Mesodermal cell (in vitro differentiated cells): ENCODE measurements at regions not wholly inside any gene's neighbourhood (a gene's known extent, or its start where the extent isn't known, plus 50 kb on each side); places are given as distances from the start of the nearest gene placed in this dataset.

Experiments used
- H3K27ac ChIP-seq: 2 replicates; pipeline ENCODE4 v1.7.0; 2013; ENCODE audit warnings: mild to moderate bottlenecking, low read depth, low read length, moderate library complexity; ENCODE audit not compliant: severe bottlenecking
- H3K36me3 ChIP-seq: 2 replicates; pipeline ENCODE4 v1.7.1; 2013; ENCODE audit warnings: mild to moderate bottlenecking, low read length, moderate library complexity; ENCODE audit not compliant: control insufficient read depth, insufficient read depth
- H3K4me1 ChIP-seq: one replicate; pipeline ENCODE4 v1.7.1; 2013; ENCODE audit warnings: mild to moderate bottlenecking, low read length; ENCODE audit not compliant: insufficient read depth, control insufficient read depth, poor library complexity, severe bottlenecking
- H3K4me3 ChIP-seq: 2 replicates; pipeline ENCODE4 v1.7.0; 2013; ENCODE audit warnings: low read length, control low read depth, mild to moderate bottlenecking; ENCODE audit not compliant: insufficient read depth, poor library complexity, severe bottlenecking; ENCODE audit errors: extremely low read depth
- H3K9me3 ChIP-seq: 2 replicates; pipeline ENCODE4 v1.7.1; 2013; ENCODE audit warnings: mild to moderate bottlenecking, low read length, moderate library complexity; ENCODE audit not compliant: control insufficient read depth
- WGBS, 2 experiments: methylation state at CpG; one replicate each; pipeline ENCODE4 v1.1.5; 2013; ENCODE audit warnings: missing lambda C conversion rate in 2 of 2; ENCODE audit not compliant: insufficient coverage in 2 of 2; 5-methylcytosine and 5-hydroxymethylcytosine counted together

- WGBS, 2 experiments: 77 to 100% methylated on average over 2 to 5 of the region's 5 CpGs
- no peak overlapping the region for H3K4me3 ChIP-seq
Observed at GRCh38 chr9:108182950-108183381, 672.8 kb downstream of the ACTL7B start.

DNA sequence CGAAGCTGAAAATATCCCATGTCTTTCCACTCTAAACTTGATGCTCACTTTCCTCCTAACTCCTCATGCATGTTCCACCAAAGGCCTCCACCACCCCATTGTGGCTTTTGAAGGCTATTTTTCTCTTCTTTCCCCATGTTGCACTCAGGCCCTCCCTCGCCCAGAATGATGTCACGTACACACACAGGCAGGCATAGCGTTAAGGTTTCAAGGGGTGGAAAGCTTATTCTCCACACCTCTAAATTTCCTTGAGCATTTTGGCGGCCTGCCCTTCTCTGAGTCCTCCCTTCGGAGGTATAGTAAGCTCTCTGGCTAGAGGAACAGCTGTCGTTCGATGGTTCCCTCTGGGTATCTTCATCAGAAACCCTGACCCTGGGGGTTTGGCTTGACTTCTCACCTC is 673.5 kb downstream of the ACTL7B start:
- no peaks in the 10 kb centered on the region for H3K36me3 ChIP-seq
- WGBS, 2 experiments: 81 to 91% methylated on average over 6 to 8 of the region's 8 CpGs
- no peaks in the 10 kb centered on the region for H3K9me3 ChIP-seq
- H3K4me3 ChIP-seq: no peak overlapping the region
- H3K27ac ChIP-seq: no peak overlapping the region
- peaks cover 10% of the 10 kb centered on the region for H3K4me1 ChIP-seq

More at GRCh38 chr9:108182950-108183381, 672.8 kb downstream of the ACTL7B start:
- H3K36me3 ChIP-seq: no peaks in the 10 kb centered on the region
- H3K4me1 ChIP-seq: peaks cover 10% of the 10 kb centered on the region
- H3K9me3 ChIP-seq: no peaks in the 10 kb centered on the region
- no peak overlapping the region for H3K27ac ChIP-seq

- 86% methylated on average over 1 of the region's 2 CpGs; no CpG with 5 or more reads in 1 of the 2 experiments for WGBS, 2 experiments
- H3K27ac ChIP-seq: no peak overlapping the region
- peaks cover 10% of the 10 kb centered on the region for H3K4me1 ChIP-seq
- H3K4me3 ChIP-seq: no peak overlapping the region
- H3K36me3 ChIP-seq: no peaks in the 10 kb centered on the region
- H3K9me3 ChIP-seq: no peaks in the 10 kb centered on the region
Observed at GRCh38 chr9:108181441-108181840, 674.3 kb downstream of the ACTL7B start.

- no peaks in the 10 kb centered on the region for H3K9me3 ChIP-seq
- H3K27ac ChIP-seq: no peak overlapping the region
- 89 to 100% methylated on average over 1 of the region's 1 CpG for WGBS, 2 experiments
- no peak overlapping the region for H3K4me3 ChIP-seq
- H3K4me1 ChIP-seq: peaks cover 10% of the 10 kb centered on the region
- no peaks in the 10 kb centered on the region for H3K36me3 ChIP-seq
Observed at GRCh38 chr9:108180541-108180940, 675.2 kb downstream of the ACTL7B start.

GRCh38 chr9:108178318-108178717 is 677.5 kb downstream of the ACTL7B start:
- Histone ChIP-seq H3K9me3 (no peaks in the 10 kb centered on the region), H3K4me1 (no peaks in the 10 kb centered on the region), H3K36me3 (no peaks in the 10 kb centered on the region), H3K4me3 (no peak overlapping the region), H3K27ac (no peak overlapping the region)
- 100% methylated on average over 2 of the region's 4 CpGs; no CpG with 5 or more reads in 1 of the 2 experiments for WGBS, 2 experiments

GRCh38 chr9:108168236-108168850 is 678.8 kb upstream of the KLF4 start:
- WGBS, 2 experiments: 75 to 100% methylated on average over 1 of the region's 3 CpGs
- Histone ChIP-seq H3K4me3 (no peak overlapping the region), H3K4me1 (no peaks in the 10 kb centered on the region), H3K9me3 (no peaks in the 10 kb centered on the region), H3K27ac (no peak overlapping the region), H3K36me3 (no peaks in the 10 kb centered on the region)

DNA sequence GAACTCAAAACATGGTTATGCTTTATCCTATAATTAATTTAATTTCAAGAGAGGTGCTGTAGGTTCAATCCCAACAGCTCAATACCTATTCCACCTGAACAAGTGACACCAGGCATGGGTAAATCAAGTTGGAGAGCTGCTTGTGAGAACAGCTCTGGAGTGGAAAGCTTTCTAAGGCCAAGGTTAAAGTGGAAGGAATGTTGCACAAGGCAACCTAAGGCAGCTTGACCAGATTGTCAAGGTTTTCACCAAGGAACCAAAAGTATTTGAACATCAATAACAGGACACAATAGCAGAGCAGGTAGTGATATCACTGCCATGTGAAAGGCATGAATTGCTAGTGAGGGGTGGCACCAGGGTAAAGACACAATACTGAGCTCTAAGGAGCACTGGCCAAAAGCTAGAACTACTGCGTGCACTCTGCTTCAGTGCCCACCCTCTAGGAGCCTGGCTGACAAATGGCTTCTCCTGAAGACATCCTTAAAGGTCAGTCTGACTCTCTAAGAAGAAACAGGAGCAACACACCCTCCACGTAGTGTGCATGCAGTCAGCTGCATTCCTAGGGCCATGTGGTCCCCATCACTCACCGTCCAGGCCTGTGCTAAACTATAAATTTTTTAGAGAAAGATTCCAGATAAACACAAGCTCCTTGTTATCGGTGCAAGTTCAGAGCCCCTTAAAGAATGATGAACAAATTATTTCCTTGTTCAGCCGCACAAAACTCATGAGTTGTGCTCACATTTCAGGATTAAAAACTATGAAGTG is 677.7 kb upstream of the KLF4 start:
- Histone ChIP-seq H3K4me1 (no peaks in the 10 kb centered on the region), H3K4me3 (no peak overlapping the region), H3K36me3 (no peaks in the 10 kb centered on the region), H3K9me3 (no peaks in the 10 kb centered on the region), H3K27ac (no peak overlapping the region)
- WGBS, 2 experiments: 87 to 92% methylated on average over 3 to 4 of the region's 5 CpGs

- Histone ChIP-seq H3K27ac (no peak overlapping the region), H3K4me3 (no peak overlapping the region), H3K9me3 (no peaks in the 10 kb centered on the region), H3K4me1 (no peaks in the 10 kb centered on the region), H3K36me3 (no peaks in the 10 kb centered on the region)
- no CpG with 5 or more reads among the region's 2 CpGs for WGBS, 2 experiments
Observed at GRCh38 chr9:108166519-108166918, 677.0 kb upstream of the KLF4 start.

DNA sequence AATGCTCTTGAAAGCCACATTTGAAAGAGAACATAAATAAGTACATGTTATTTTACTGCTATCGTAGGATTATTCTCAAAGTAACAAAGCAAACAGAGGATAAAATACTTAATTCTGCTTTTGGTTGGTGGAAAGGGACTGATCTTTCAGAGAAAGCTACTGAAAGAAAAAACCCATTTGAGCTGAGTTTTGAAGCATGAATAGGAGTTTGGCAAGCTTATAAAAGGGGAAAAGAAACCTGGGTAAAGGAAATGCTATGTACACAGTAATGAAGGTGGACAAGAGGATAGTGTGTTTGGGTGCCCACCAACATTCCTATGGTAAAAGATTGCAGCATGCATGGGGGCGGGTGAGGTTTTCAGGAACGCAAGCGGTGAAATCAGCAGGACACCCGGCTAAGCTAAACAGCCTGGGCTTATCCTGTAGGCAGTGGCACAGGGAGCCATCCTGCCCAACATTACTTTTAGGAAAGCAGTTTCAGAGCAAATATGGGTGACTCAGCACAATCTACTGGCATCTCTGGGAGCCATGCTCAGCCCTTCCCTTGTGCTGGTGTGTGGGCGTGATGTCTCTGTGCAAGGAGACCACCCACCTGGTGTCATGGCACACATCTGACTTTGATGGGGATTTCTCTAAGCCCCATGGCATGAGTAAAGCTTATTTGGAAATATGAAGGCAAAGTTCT is 673.9 kb upstream of the KLF4 start:
- Histone ChIP-seq H3K9me3 (no peaks in the 10 kb centered on the region), H3K4me3 (no peak overlapping the region), H3K27ac (no peak overlapping the region), H3K36me3 (no peaks in the 10 kb centered on the region), H3K4me1 (no peaks in the 10 kb centered on the region)
- WGBS, 2 experiments: 67 to 69% methylated on average over 4 to 5 of the region's 6 CpGs

- WGBS, 2 experiments: 80% methylated on average over 1 of the region's 1 CpG; no CpG with 5 or more reads in 1 of the 2 experiments
- no peak overlapping the region for H3K27ac ChIP-seq
- H3K4me1 ChIP-seq: no peaks in the 10 kb centered on the region
- H3K4me3 ChIP-seq: no peak overlapping the region
- no peaks in the 10 kb centered on the region for H3K9me3 ChIP-seq
- H3K36me3 ChIP-seq: no peaks in the 10 kb centered on the region
Observed at GRCh38 chr9:108162664-108163063, 673.1 kb upstream of the KLF4 start.
